A549 (cell line): ENCODE measurements at regions not wholly inside any gene's neighbourhood (a gene's known extent, or its start where the extent isn't known, plus 50 kb on each side); places are given as distances from the start of the nearest gene placed in this dataset.

Source experiments
- EP300 ChIP-seq, 2 experiments: fragments of >200 bp; sonication (Bioruptor Twin); formaldehyde crosslinking; IDR thresholded peaks; 2 replicates in 1 of 2; 3 replicates in 1 of 2; pipeline ENCODE4 v1.6.1; 2016 to 2017
- JUN ChIP-seq, 2 experiments: fragments of >200 bp; sonication (Bioruptor Twin); formaldehyde crosslinking; IDR thresholded peaks; 2 replicates in 1 of 2; 3 replicates in 1 of 2; pipeline ENCODE4 v1.6.1; 2016 to 2017
- KDM1A ChIP-seq: fragments of 200-600 bp; sonication (generic); IDR thresholded peaks from 2 replicates; pipeline ENCODE4 v1.6.1; 2016; ENCODE audit warnings: low read depth, mild to moderate bottlenecking
- NFE2L2 ChIP-seq: fragments of 150-350 bp; conservative IDR thresholded peaks from 2 replicates; pipeline ENCODE4 v1.6.1; 2014; ENCODE audit warnings: low read length
- POLR2A ChIP-seq: IDR thresholded peaks from 2 replicates; pipeline ENCODE4 v1.6.1; 2012; ENCODE audit warnings: mild to moderate bottlenecking, low read length
- POLR2AphosphoS2 ChIP-seq: conservative IDR thresholded peaks from 2 replicates; pipeline ENCODE4 v1.6.1; 2012; ENCODE audit warnings: low read length, improper control_type of control experiment, inconsistent platforms
- RNF2 ChIP-seq: fragments of 200-600 bp; sonication (generic); IDR thresholded peaks from 2 replicates; pipeline ENCODE4 v1.6.1; 2016; ENCODE audit warnings: low read depth, mild to moderate bottlenecking, antibody characterized with exemption, moderate library complexity, borderline replicate concordance
- TFCP2L1 ChIP-seq: fragments of 250-450 bp; sonication (Bioruptor Pico); IDR thresholded peaks from 2 replicates; pipeline ENCODE4 v1.5.0; 2021; ENCODE audit warnings: mild to moderate bottlenecking
- TF ChIP-seq, protein P1 (sequence below): fragments of >200 bp; sonication (Bioruptor Twin); formaldehyde crosslinking; IDR thresholded peaks from 3 replicates; pipeline ENCODE4 v1.5.1; 2016
- TF ChIP-seq, protein P2 (sequence below): fragments of >200 bp; sonication (Bioruptor Twin); formaldehyde crosslinking; IDR thresholded peaks from 3 replicates; pipeline ENCODE4 v1.6.1; 2016

DNA sequence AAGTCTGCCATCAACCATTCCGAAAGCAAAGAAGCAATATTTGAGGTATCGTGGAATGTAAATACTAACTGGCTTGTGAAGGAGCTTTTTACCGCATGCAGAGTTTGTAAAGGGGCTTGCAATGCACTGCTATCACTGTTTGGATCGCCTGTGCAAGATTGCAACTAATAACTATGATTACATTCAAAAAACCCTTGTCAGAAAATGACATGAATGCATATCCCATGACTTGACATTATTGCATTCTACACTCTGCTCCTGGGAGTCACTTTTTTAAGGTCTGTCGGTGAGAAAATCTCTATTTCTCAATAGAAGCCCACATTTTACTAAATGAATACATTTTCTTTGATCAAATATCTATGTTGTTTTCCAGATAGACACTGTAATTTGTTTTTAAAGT lies 335.4 kb upstream of the SPTLC3 start:
- TF ChIP-seq, protein P1, sequence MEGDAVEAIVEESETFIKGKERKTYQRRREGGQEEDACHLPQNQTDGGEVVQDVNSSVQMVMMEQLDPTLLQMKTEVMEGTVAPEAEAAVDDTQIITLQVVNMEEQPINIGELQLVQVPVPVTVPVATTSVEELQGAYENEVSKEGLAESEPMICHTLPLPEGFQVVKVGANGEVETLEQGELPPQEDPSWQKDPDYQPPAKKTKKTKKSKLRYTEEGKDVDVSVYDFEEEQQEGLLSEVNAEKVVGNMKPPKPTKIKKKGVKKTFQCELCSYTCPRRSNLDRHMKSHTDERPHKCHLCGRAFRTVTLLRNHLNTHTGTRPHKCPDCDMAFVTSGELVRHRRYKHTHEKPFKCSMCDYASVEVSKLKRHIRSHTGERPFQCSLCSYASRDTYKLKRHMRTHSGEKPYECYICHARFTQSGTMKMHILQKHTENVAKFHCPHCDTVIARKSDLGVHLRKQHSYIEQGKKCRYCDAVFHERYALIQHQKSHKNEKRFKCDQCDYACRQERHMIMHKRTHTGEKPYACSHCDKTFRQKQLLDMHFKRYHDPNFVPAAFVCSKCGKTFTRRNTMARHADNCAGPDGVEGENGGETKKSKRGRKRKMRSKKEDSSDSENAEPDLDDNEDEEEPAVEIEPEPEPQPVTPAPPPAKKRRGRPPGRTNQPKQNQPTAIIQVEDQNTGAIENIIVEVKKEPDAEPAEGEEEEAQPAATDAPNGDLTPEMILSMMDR = no peak
- TF ChIP-seq, protein P2, sequence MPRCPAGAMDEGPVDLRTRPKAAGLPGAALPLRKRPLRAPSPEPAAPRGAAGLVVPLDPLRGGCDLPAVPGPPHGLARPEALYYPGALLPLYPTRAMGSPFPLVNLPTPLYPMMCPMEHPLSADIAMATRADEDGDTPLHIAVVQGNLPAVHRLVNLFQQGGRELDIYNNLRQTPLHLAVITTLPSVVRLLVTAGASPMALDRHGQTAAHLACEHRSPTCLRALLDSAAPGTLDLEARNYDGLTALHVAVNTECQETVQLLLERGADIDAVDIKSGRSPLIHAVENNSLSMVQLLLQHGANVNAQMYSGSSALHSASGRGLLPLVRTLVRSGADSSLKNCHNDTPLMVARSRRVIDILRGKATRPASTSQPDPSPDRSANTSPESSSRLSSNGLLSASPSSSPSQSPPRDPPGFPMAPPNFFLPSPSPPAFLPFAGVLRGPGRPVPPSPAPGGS = no peak
- 0 out of 2 replicates have a peak, but pooled peaks have one; percentile 48 for TF ChIP-seq NFE2L2
- TF ChIP-seq TFCP2L1 (CRISPR knock-in tag) = no peak
- TF ChIP-seq RNF2 = no peak
- TF ChIP-seq POLR2AphosphoS2 = no peak
- TF ChIP-seq EP300 (IDR thresholded peaks at IDR 0.05) = no peak
- TF ChIP-seq JUN (IDR thresholded peaks at IDR 0.05) = no peak
- no peak for TF ChIP-seq KDM1A
- TF ChIP-seq POLR2A = no peak
